Gastrocnemius medialis (tissue), 4 donors: ENCODE measurements at regions not wholly inside any gene's neighbourhood (a gene's known extent, or its start where the extent isn't known, plus 50 kb on each side); places are given as distances from the start of the nearest gene placed in this dataset.
A peak's percentile ranks its signal among the peaks of the same experiment; 100 is the strongest.

Source experiments
- ATAC-seq, 2 donors: fragments of 150-250 bp; one replicate each; pipeline ENCODE4 v1.9.1; 2016
- DNase-seq, 2 donors: peaks; one replicate each; pipeline ENCODE4 v3.0.0-alpha.2; 2019
- H3K27ac ChIP-seq, 4 donors: fragments of 200-600 bp; sonication (generic); 1 replicate in 1 of 4; 2 replicates in 3 of 4; pipeline ENCODE4 v1.5.1; 2016 to 2018; ENCODE audit warnings: mild to moderate bottlenecking in 2 of 4, moderate library complexity in 1 of 4
- H3K27me3 ChIP-seq, 3 donors: fragments of 200-600 bp; sonication (generic) in 2 of 3; 1 replicate in 1 of 3; 2 replicates in 2 of 3; pipeline versions ENCODE4 v1.5.1 to v1.6.0; 2016 to 2019; ENCODE audit warnings: mild to moderate bottlenecking in 1 of 3, moderate library complexity in 1 of 3
- H3K36me3 ChIP-seq, 2 donors: fragments of 200-600 bp; sonication (generic) in 1 of 2; one replicate each; pipeline ENCODE4 v1.5.1; 2017 to 2018
- H3K4me1 ChIP-seq, 2 donors: fragments of 200-600 bp; sonication (generic) in 1 of 2; one replicate each; pipeline ENCODE4 v1.5.1; 2016 to 2017; ENCODE audit warnings: mild to moderate bottlenecking in 2 of 2
- H3K4me3 ChIP-seq, 4 donors: fragments of 200-600 bp; sonication (generic) in 3 of 4; 1 replicate in 1 of 4; 2 replicates in 3 of 4; pipeline ENCODE4 v1.5.1; 2016 to 2019; ENCODE audit warnings: mild to moderate bottlenecking in 2 of 4
- H3K9me3 ChIP-seq, 3 donors: fragments of 200-600 bp; sonication (generic) in 2 of 3; 1 replicate in 1 of 3; 2 replicates in 2 of 3; pipeline ENCODE4 v1.5.1; 2016 to 2019
- CTCF ChIP-seq, 5 experiments: fragments of 450-650 bp in 3 of 5; fragments of 200-600 bp in 2 of 5; sonication (generic) in 2 of 5; IDR thresholded peaks in 4 of 5; conservative IDR thresholded peaks in 1 of 5; 1 replicate in 4 of 5; 2 replicates in 1 of 5; pipeline ENCODE4 v1.5.1; 2016 to 2019; ENCODE audit warnings: antibody characterized with exemption in 5 of 5, mild to moderate bottlenecking in 3 of 5, moderate library complexity in 3 of 5
- POLR2A ChIP-seq, 2 donors: fragments of 450-650 bp; IDR thresholded peaks; one replicate each; pipeline ENCODE4 v1.6.1; 2017; ENCODE audit warnings: antibody characterized with exemption in 2 of 2, mild to moderate bottlenecking in 2 of 2, moderate library complexity in 2 of 2
- in situ Hi-C, 4 donors: fragments of 200-750 bp; cut with MboI; loops; one replicate each; pipeline versions ENCODE4 v1.15.0 to v1.8.0; 2017; ENCODE audit warnings: low sequenced_read_pairs in 4 of 4
- intact Hi-C: fragments of 100-400 bp; cut with DNase I; formaldehyde crosslinking; loops from one replicate; pipeline ENCODE4 v1.15.1; 2023; ENCODE audit warnings: low total_unique reads

GRCh38 chr14:53310412-53310811, 157.3 kb upstream of the DDHD1 start:
- TF ChIP-seq POLR2A (IDR thresholded peaks at IDR 0.05) (no peak), CTCF (IDR thresholded peaks at IDR 0.05 in 4 of 5, conservative IDR thresholded peaks at IDR 0.05 in 1 of 5) (no peak)
- Histone ChIP-seq H3K27me3 (no peaks in the 10 kb centered on the region), H3K36me3 (no peaks in the 10 kb centered on the region), H3K9me3 (no peaks in the 10 kb centered on the region), H3K27ac (no peak overlapping the region), H3K4me3 (no peak overlapping the region), H3K4me1 (peaks cover 0 to 10% of the 10 kb centered on the region in 2 donors)
- ATAC-seq (no peak), DNase-seq (no peak)
- intact Hi-C loops = no loop called here
- in situ Hi-C loops = loop anchor here in 1 of 4 donors (25.0 kb wide), 1 partner anchor 498 kb away; no protein-coding TSS in a partner anchor

- Histone ChIP-seq H3K4me3 (peak overlapping the region in 1 of 4 donors; percentile 51), H3K27ac (peak overlapping the region in 3 of 4 donors; percentile 0 to 45 (median 32)), H3K9me3 (no peaks in the 10 kb centered on the region), H3K27me3 (no peaks in the 10 kb centered on the region), H3K36me3 (no peaks in the 10 kb centered on the region), H3K4me1 (peaks cover 0 to 10% of the 10 kb centered on the region in 2 donors)
- no peak for TF ChIP-seq CTCF (IDR thresholded peaks at IDR 0.05 in 4 of 5, conservative IDR thresholded peaks at IDR 0.05 in 1 of 5)
- TF ChIP-seq POLR2A (IDR thresholded peaks at IDR 0.05) = no peak
- DNase-seq (no peak), ATAC-seq (no peak)
- in situ Hi-C loops (loop anchor here in 1 of 4 donors (25.0 kb wide), 1 partner anchor 495 kb away; no protein-coding TSS in a partner anchor), intact Hi-C loops (loop anchor here (10.0 kb wide), 1 partner anchor 482 kb away; no protein-coding TSS in a partner anchor)
These were observed 153.8 kb upstream of the DDHD1 start for GRCh38 chr14:53306911-53307310.

- Histone ChIP-seq H3K27me3 (no peaks in the 10 kb centered on the region), H3K36me3 (no peaks in the 10 kb centered on the region), H3K4me1 (peaks cover 0 to 10% of the 10 kb centered on the region in 2 donors), H3K9me3 (no peaks in the 10 kb centered on the region), H3K4me3 (peak overlapping the region; percentile 42 to 57 (median 48)), H3K27ac (peak overlapping the region; percentile 31 to 45 (median 34))
- TF ChIP-seq CTCF (IDR thresholded peaks at IDR 0.05 in 4 of 5, conservative IDR thresholded peaks at IDR 0.05 in 1 of 5) = peak; percentile 63 to 72 (median 69)
- TF ChIP-seq POLR2A (IDR thresholded peaks at IDR 0.05) = no peak
- in situ Hi-C loops (loop anchor here in 1 of 4 donors (25.0 kb wide), 1 partner anchor 494 kb away; no protein-coding TSS in a partner anchor), intact Hi-C loops (loop anchor here (10.0 kb wide), 1 partner anchor 481 kb away; no protein-coding TSS in a partner anchor)
- no peak for DNase-seq
- peak; percentile 62 to 75 for ATAC-seq
These were observed 153.2 kb upstream of the DDHD1 start for GRCh38 chr14:53306267-53306721.

GRCh38 chr14:53304726-53305381, 151.7 kb upstream of the DDHD1 start:
- in situ Hi-C loops = loop anchor here in 1 of 4 donors (25.0 kb wide), 1 partner anchor 493 kb away; no protein-coding TSS in a partner anchor
- peak in 1 of 2 donors; percentile 52 for ATAC-seq
- peak overlapping the region in 1 of 4 donors; percentile 4 for H3K27ac ChIP-seq

More at GRCh38 chr14:53304726-53305381, 151.7 kb upstream of the DDHD1 start:
- intact Hi-C loops = loop anchor here (10.0 kb wide), 1 partner anchor 480 kb away; no protein-coding TSS in a partner anchor
- peaks cover 0 to 10% of the 10 kb centered on the region in 2 donors for H3K4me1 ChIP-seq
- no peak for TF ChIP-seq CTCF (IDR thresholded peaks at IDR 0.05 in 4 of 5, conservative IDR thresholded peaks at IDR 0.05 in 1 of 5)
- no peak for TF ChIP-seq POLR2A (IDR thresholded peaks at IDR 0.05)
- H3K27me3 ChIP-seq = no peaks in the 10 kb centered on the region
- no peaks in the 10 kb centered on the region for H3K9me3 ChIP-seq
- no peak for DNase-seq
- no peak overlapping the region for H3K4me3 ChIP-seq
- H3K36me3 ChIP-seq = no peaks in the 10 kb centered on the region
